Activated gamma-delta T cell treated with anti-CD3 and anti-CD28 coated beads, Interleukin-2, amount 50 U/mL, for 16 hours (primary cell): ENCODE measurements at regions not wholly inside any gene's neighbourhood (a gene's known extent, or its start where the extent isn't known, plus 50 kb on each side); places are given as distances from the start of the nearest gene placed in this dataset.

Experiments used
- DNase-seq: peaks from one replicate; pipeline ENCODE4 v3.0.0-alpha.2; 2020; ENCODE audit warnings: low read depth

GRCh38 chr13:21757763-21758162 is 86.9 kb downstream of the FGF9 start:
- no peak for DNase-seq

GRCh38 chr13:21758441-21758840 is 87.6 kb downstream of the FGF9 start:
- DNase-seq: no peak

- DNase-seq: no peak
Measured at GRCh38 chr13:21759463-21759862, 88.6 kb downstream of the FGF9 start.

- DNase-seq: no peak
Measured at GRCh38 chr13:21759911-21760310, 89.0 kb downstream of the FGF9 start.

- no peak for DNase-seq
Measured at GRCh38 chr13:21761770-21762169, 90.9 kb downstream of the FGF9 start.

GRCh38 chr13:21762512-21762911 is 91.6 kb downstream of the FGF9 start:
- no peak for DNase-seq

- DNase-seq: no peak
Measured at GRCh38 chr13:21767032-21767431, 96.2 kb downstream of the FGF9 start.

GRCh38 chr13:21771075-21771474 is 100.2 kb downstream of the FGF9 start:
- no peak for DNase-seq

- no peak for DNase-seq
Measured at GRCh38 chr13:21777166-21777565, 106.3 kb downstream of the FGF9 start.

- DNase-seq: no peak
Measured at GRCh38 chr13:21777813-21778212, 106.9 kb downstream of the FGF9 start.

GRCh38 chr13:21782736-21783135 is 111.9 kb downstream of the FGF9 start:
- DNase-seq: no peak

- DNase-seq: no peak
Measured at GRCh38 chr13:21785990-21786389, 115.1 kb downstream of the FGF9 start.

- no peak for DNase-seq
Measured at GRCh38 chr13:21796066-21796465, 125.2 kb downstream of the FGF9 start.

- DNase-seq: no peak
Measured at GRCh38 chr13:21796775-21797514, 126.1 kb downstream of the FGF9 start.

- DNase-seq: no peak
Measured at GRCh38 chr13:21797736-21798135, 126.9 kb downstream of the FGF9 start.

GRCh38 chr13:21798181-21798580 is 127.3 kb downstream of the FGF9 start:
- DNase-seq: no peak

- no peak for DNase-seq
Measured at GRCh38 chr13:21799671-21800070, 128.8 kb downstream of the FGF9 start.

GRCh38 chr13:21800837-21801616 is 130.2 kb downstream of the FGF9 start:
- no peak for DNase-seq

GRCh38 chr13:21805733-21806132 is 134.9 kb downstream of the FGF9 start:
- no peak for DNase-seq

GRCh38 chr13:21812192-21812626 is 141.3 kb downstream of the FGF9 start:
- no peak for DNase-seq

- no peak for DNase-seq
Measured at GRCh38 chr13:21813110-21813509, 142.2 kb downstream of the FGF9 start.

- no peak for DNase-seq
Measured at GRCh38 chr13:21813844-21814243, 143.0 kb downstream of the FGF9 start.

GRCh38 chr13:21814604-21815003 is 143.7 kb downstream of the FGF9 start:
- no peak for DNase-seq

- DNase-seq: no peak
Measured at GRCh38 chr13:21817878-21818277, 147.0 kb downstream of the FGF9 start.
